Suprapubic skin (tissue), 4 donors: ENCODE measurements at regions not wholly inside any gene's neighbourhood (a gene's known extent, or its start where the extent isn't known, plus 50 kb on each side); places are given as distances from the start of the nearest gene placed in this dataset.

Experiments used
- DNase-seq, 2 donors: peaks; one replicate each; pipeline ENCODE4 v3.0.0-alpha.2; 2019; ENCODE audit warnings: low spot score in 2 of 2
- H3K27ac ChIP-seq: fragments of 200-600 bp; sonication (generic); one replicate; pipeline ENCODE4 v1.5.1; 2019
- H3K27me3 ChIP-seq: fragments of 200-600 bp; sonication (generic); one replicate; pipeline ENCODE4 v1.5.1; 2019
- H3K36me3 ChIP-seq: fragments of 200-600 bp; sonication (generic); one replicate; pipeline ENCODE4 v1.5.1; 2019
- H3K4me1 ChIP-seq: fragments of 200-600 bp; sonication (generic); one replicate; pipeline ENCODE4 v1.5.1; 2019
- H3K4me3 ChIP-seq: fragments of 200-600 bp; sonication (generic); one replicate; pipeline ENCODE4 v1.5.1; 2019; ENCODE audit warnings: mild to moderate bottlenecking
- H3K9me3 ChIP-seq: fragments of 200-600 bp; sonication (generic); one replicate; pipeline ENCODE4 v1.5.1; 2019
- CTCF ChIP-seq, 2 donors: fragments of 200-600 bp in 1 of 2; fragments of 450-650 bp in 1 of 2; sonication (generic) in 1 of 2; IDR thresholded peaks; one replicate each; pipeline ENCODE4 v1.5.1; 2016 to 2019; ENCODE audit warnings: antibody characterized with exemption in 2 of 2, mild to moderate bottlenecking in 1 of 2, moderate library complexity in 1 of 2
- EP300 ChIP-seq: sonication (generic); formaldehyde crosslinking; IDR thresholded peaks from one replicate; pipeline ENCODE4 v1.6.1; 2017; ENCODE audit warnings: antibody characterized with exemption
- POLR2A ChIP-seq, 2 donors: fragments of 450-650 bp; IDR thresholded peaks; one replicate each; pipeline ENCODE4 v1.6.1; 2017; ENCODE audit warnings: antibody characterized with exemption in 2 of 2, mild to moderate bottlenecking in 2 of 2, moderate library complexity in 2 of 2
- POLR2AphosphoS5 ChIP-seq, 3 donors: sonication (generic); formaldehyde crosslinking; IDR thresholded peaks; one replicate each; pipeline ENCODE4 v1.6.1; 2017; ENCODE audit warnings: antibody characterized with exemption in 3 of 3
- WGBS: methylation state at CpG from one replicate; pipeline ENCODE4 v1.1.5; 2018; 5-methylcytosine and 5-hydroxymethylcytosine counted together

- peaks cover 3% of the 10 kb centered on the region for H3K4me1 ChIP-seq
- 14% methylated on average over 1 of the region's 3 CpGs for WGBS
- no peak overlapping the region for H3K4me3 ChIP-seq
- H3K27ac ChIP-seq: no peak overlapping the region
- no peaks in the 10 kb centered on the region for H3K36me3 ChIP-seq
- H3K9me3 ChIP-seq: no peaks in the 10 kb centered on the region
- TF ChIP-seq EP300 (no peak), POLR2AphosphoS5 (IDR thresholded peaks at IDR 0.05) (no peak), POLR2A (IDR thresholded peaks at IDR 0.05) (no peak), CTCF (IDR thresholded peaks at IDR 0.05) (no peak)
- DNase-seq: no peak
- peaks cover 13% of the 10 kb centered on the region for H3K27me3 ChIP-seq
Measured at GRCh38 chr3:72041511-72041910, 256.6 kb upstream of the PROK2 start.

GRCh38 chr3:72041076-72041475 lies 256.1 kb upstream of the PROK2 start:
- no peak overlapping the region for H3K4me3 ChIP-seq
- TF ChIP-seq POLR2AphosphoS5 (IDR thresholded peaks at IDR 0.05): no peak
- no peak for TF ChIP-seq POLR2A (IDR thresholded peaks at IDR 0.05)
- TF ChIP-seq CTCF (IDR thresholded peaks at IDR 0.05): no peak
- TF ChIP-seq EP300: no peak
- WGBS: 74% methylated on average over 4 of the region's 4 CpGs

GRCh38 chr3:72039677-72040076 lies 254.7 kb upstream of the PROK2 start:
- H3K27me3 ChIP-seq: peaks cover 14% of the 10 kb centered on the region
- H3K4me3 ChIP-seq: no peak overlapping the region
- DNase-seq: no peak
- H3K4me1 ChIP-seq: peaks cover 3% of the 10 kb centered on the region
- TF ChIP-seq POLR2A (IDR thresholded peaks at IDR 0.05): no peak
- no peak for TF ChIP-seq CTCF (IDR thresholded peaks at IDR 0.05)
- no peaks in the 10 kb centered on the region for H3K36me3 ChIP-seq
- H3K27ac ChIP-seq: no peak overlapping the region
- WGBS: 89% methylated on average over 6 of the region's 6 CpGs
- H3K9me3 ChIP-seq: no peaks in the 10 kb centered on the region

More at GRCh38 chr3:72041076-72041475, 256.1 kb upstream of the PROK2 start:
- Histone ChIP-seq H3K36me3 (no peaks in the 10 kb centered on the region), H3K27me3 (peaks cover 14% of the 10 kb centered on the region), H3K27ac (no peak overlapping the region), H3K9me3 (no peaks in the 10 kb centered on the region), H3K4me1 (peaks cover 3% of the 10 kb centered on the region)
- no peak for DNase-seq

- Histone ChIP-seq H3K4me3 (no peak overlapping the region), H3K4me1 (peaks cover 3% of the 10 kb centered on the region), H3K27me3 (peaks cover 14% of the 10 kb centered on the region), H3K36me3 (no peaks in the 10 kb centered on the region), H3K27ac (no peak overlapping the region), H3K9me3 (no peaks in the 10 kb centered on the region)
- no peak for TF ChIP-seq POLR2A (IDR thresholded peaks at IDR 0.05)
- no peak for TF ChIP-seq POLR2AphosphoS5 (IDR thresholded peaks at IDR 0.05)
- no peak for TF ChIP-seq EP300
- TF ChIP-seq CTCF (IDR thresholded peaks at IDR 0.05): no peak
- no peak for DNase-seq
- WGBS: 83% methylated on average over 1 of the region's 1 CpG
Measured at GRCh38 chr3:72036899-72037298, 252.0 kb upstream of the PROK2 start.

GRCh38 chr3:72035606-72036005 lies 250.7 kb upstream of the PROK2 start:
- H3K27me3 ChIP-seq: peaks cover 13% of the 10 kb centered on the region
- no peaks in the 10 kb centered on the region for H3K4me1 ChIP-seq
- no peak for TF ChIP-seq POLR2A (IDR thresholded peaks at IDR 0.05)
- no peak for TF ChIP-seq POLR2AphosphoS5 (IDR thresholded peaks at IDR 0.05)
- no peak for TF ChIP-seq CTCF (IDR thresholded peaks at IDR 0.05)
- TF ChIP-seq EP300: no peak
- WGBS: 91% methylated on average over 3 of the region's 3 CpGs
- no peak overlapping the region for H3K4me3 ChIP-seq
- H3K36me3 ChIP-seq: no peaks in the 10 kb centered on the region
- DNase-seq: no peak
- no peak overlapping the region for H3K27ac ChIP-seq
- no peaks in the 10 kb centered on the region for H3K9me3 ChIP-seq
